Right lobe of liver (tissue), 6 donors: ENCODE measurements at regions not wholly inside any gene's neighbourhood (a gene's known extent, or its start where the extent isn't known, plus 50 kb on each side); places are given as distances from the start of the nearest gene placed in this dataset.

Source experiments
- ATAC-seq, 4 donors: fragments of 200-7000 bp; cut with Tn5 transposase; one replicate each; pipeline ENCODE4 v1.9.1; 2020; ENCODE audit warnings: mild to moderate bottlenecking in 4 of 4, moderate library complexity in 4 of 4
- DNase-seq, 3 donors: peaks; one replicate each; pipeline ENCODE4 v3.0.0-alpha.2; 2020
- H3K27ac ChIP-seq, 3 donors: fragments of 200-600 bp; one replicate each; pipeline ENCODE4 v1.8.0; 2022
- H3K27me3 ChIP-seq, 2 donors: fragments of 200-600 bp; one replicate each; pipeline ENCODE4 v1.8.0; 2022
- H3K36me3 ChIP-seq, 4 donors: fragments of 200-600 bp; sonication (generic) in 1 of 4; one replicate each; pipeline versions ENCODE4 v1.5.1 to v1.8.0; 2017 to 2022; ENCODE audit warnings: control low read depth in 1 of 4
- H3K4me1 ChIP-seq, 4 donors: fragments of 200-600 bp; sonication (generic) in 1 of 4; one replicate each; pipeline versions ENCODE4 v1.5.1 to v1.8.0; 2017 to 2022; ENCODE audit warnings: control low read depth in 1 of 4
- H3K4me3 ChIP-seq, 3 donors: fragments of 200-600 bp; one replicate each; pipeline ENCODE4 v1.8.0; 2022
- H3K9me3 ChIP-seq, 4 donors: fragments of 200-600 bp; sonication (generic) in 1 of 4; one replicate each; pipeline versions ENCODE4 v1.5.1 to v1.8.0; 2017 to 2022; ENCODE audit warnings: control low read depth in 1 of 4
- POLR2A ChIP-seq: fragments of 450-650 bp; IDR thresholded peaks from one replicate; pipeline ENCODE4 v1.6.1; 2017; ENCODE audit warnings: antibody characterized with exemption, mild to moderate bottlenecking
- WGBS: methylation state at CpG from one replicate; pipeline ENCODE4 v1.1.6; 2018; ENCODE audit warnings: low coverage, low lambda C conversion rate; ENCODE audit not compliant: insufficient coverage; ENCODE audit errors: missing lambda C conversion rate; 5-methylcytosine and 5-hydroxymethylcytosine counted together
- intact Hi-C, 2 donors: fragments of 100-400 bp; cut with DNase I; formaldehyde crosslinking; loops; one replicate each; pipeline versions ENCODE4 v1.11.2 to v1.14.1; 2022
- TF ChIP-seq, protein P1 (sequence below), 4 donors: fragments of 200-600 bp in 3 of 4; fragments of 450-650 bp in 1 of 4; IDR thresholded peaks; one replicate each; pipeline versions ENCODE4 v1.5.1 to v1.8.0; 2016 to 2022; ENCODE audit warnings: antibody characterized with exemption in 4 of 4, mild to moderate bottlenecking in 2 of 4
- donor health status: DM: no; HTN: yes; CAD: no.
- donor health status: DM: no; HTN: no; CAD: no.
- donor health status: DM: no; HTN: no; CAD: no.
- donor health status: DM: no; HTN: yes; CAD: no.
- donor health status: DM: no; HTN: yes; CAD: no.

DNA sequence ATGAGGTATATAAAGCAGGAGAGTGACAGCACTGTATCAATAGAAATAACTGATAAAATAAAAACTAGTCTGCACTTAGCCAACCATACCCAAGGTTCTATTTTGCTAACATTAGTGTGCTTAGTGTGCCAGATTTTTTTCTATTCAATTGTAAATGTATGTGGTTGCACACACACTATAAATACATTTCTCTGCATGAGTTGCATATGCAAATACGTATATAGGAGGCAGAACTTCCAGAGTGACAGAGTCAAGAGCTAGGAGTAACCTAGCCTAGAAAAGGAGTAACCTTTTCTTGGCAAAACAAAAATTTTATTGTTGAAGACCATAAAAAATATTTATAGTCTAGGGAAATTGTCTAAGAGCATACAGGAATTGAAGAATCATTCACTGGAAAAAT is 461.6 kb downstream of the GABRG2 start:
- no peak overlapping the region for H3K27ac ChIP-seq
- WGBS: 20% methylated on average over 1 of the region's 1 CpG
- intact Hi-C loops: no loop called here
- no peaks in the 10 kb centered on the region for H3K36me3 ChIP-seq
- H3K27me3 ChIP-seq: no peaks in the 10 kb centered on the region
- no peak overlapping the region for H3K4me3 ChIP-seq
- TF ChIP-seq, protein P1, sequence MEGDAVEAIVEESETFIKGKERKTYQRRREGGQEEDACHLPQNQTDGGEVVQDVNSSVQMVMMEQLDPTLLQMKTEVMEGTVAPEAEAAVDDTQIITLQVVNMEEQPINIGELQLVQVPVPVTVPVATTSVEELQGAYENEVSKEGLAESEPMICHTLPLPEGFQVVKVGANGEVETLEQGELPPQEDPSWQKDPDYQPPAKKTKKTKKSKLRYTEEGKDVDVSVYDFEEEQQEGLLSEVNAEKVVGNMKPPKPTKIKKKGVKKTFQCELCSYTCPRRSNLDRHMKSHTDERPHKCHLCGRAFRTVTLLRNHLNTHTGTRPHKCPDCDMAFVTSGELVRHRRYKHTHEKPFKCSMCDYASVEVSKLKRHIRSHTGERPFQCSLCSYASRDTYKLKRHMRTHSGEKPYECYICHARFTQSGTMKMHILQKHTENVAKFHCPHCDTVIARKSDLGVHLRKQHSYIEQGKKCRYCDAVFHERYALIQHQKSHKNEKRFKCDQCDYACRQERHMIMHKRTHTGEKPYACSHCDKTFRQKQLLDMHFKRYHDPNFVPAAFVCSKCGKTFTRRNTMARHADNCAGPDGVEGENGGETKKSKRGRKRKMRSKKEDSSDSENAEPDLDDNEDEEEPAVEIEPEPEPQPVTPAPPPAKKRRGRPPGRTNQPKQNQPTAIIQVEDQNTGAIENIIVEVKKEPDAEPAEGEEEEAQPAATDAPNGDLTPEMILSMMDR (IDR thresholded peaks at IDR 0.05): no peak
- no peak for TF ChIP-seq POLR2A
- no peaks in the 10 kb centered on the region for H3K9me3 ChIP-seq
- DNase-seq (no peak), ATAC-seq (no peak)
- H3K4me1 ChIP-seq: no peaks in the 10 kb centered on the region

DNA sequence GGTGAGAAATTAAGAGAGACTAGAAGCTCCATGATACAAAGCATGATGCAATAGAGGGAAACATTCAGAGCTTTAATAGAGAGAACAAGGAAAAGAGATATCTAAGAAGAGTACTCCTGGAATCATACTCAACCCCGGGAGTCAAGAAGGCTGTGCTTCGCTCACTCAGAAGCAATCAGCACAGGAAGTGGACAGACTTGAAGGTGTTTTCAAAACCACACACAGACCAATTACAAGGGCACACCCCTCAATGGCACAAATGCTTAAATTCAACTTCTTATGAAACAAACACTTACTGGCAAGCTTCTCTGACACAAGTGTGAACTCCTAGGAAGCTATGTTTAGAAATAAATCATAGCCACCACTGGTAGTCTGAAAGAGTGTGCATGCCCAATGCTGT is 462.3 kb downstream of the GABRG2 start:
- H3K4me1 ChIP-seq: no peaks in the 10 kb centered on the region
- intact Hi-C loops: no loop called here
- WGBS: 100% methylated on average over 1 of the region's 2 CpGs
- TF ChIP-seq, protein P1 (IDR thresholded peaks at IDR 0.05): no peak
- no peak for TF ChIP-seq POLR2A
- no peak for DNase-seq
- no peak overlapping the region for H3K27ac ChIP-seq
- H3K27me3 ChIP-seq: no peaks in the 10 kb centered on the region
- no peaks in the 10 kb centered on the region for H3K9me3 ChIP-seq
- no peaks in the 10 kb centered on the region for H3K36me3 ChIP-seq
- H3K4me3 ChIP-seq: no peak overlapping the region
- no peak for ATAC-seq

DNA sequence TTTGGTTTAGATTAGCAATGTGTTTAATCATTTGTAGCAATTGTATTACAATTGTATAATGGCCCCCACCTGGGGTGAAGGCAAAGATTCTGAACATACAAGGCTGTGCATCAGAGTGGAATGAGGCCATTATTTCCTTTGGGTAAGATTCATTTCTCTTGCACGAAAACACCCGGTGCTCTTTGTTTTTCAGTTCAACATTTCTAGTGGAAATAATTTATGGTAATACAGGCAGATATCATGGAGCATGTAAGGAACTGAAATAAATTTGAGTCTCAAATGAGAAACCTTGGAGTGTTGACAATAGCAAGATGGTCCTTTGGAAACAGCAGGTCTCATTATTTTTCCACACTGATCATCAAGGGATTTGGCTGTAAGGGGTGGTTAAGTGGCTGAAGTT is 475.9 kb downstream of the GABRG2 start:
- ATAC-seq (no peak), DNase-seq (no peak)
- no peak overlapping the region for H3K4me3 ChIP-seq
- 81% methylated on average over 2 of the region's 2 CpGs for WGBS
- no peak overlapping the region for H3K27ac ChIP-seq
- no peaks in the 10 kb centered on the region for H3K36me3 ChIP-seq
- no peaks in the 10 kb centered on the region for H3K27me3 ChIP-seq
- TF ChIP-seq, protein P1 (IDR thresholded peaks at IDR 0.05): no peak
- TF ChIP-seq POLR2A: no peak
- intact Hi-C loops: no loop called here
- no peaks in the 10 kb centered on the region for H3K4me1 ChIP-seq
- no peaks in the 10 kb centered on the region for H3K9me3 ChIP-seq

DNA sequence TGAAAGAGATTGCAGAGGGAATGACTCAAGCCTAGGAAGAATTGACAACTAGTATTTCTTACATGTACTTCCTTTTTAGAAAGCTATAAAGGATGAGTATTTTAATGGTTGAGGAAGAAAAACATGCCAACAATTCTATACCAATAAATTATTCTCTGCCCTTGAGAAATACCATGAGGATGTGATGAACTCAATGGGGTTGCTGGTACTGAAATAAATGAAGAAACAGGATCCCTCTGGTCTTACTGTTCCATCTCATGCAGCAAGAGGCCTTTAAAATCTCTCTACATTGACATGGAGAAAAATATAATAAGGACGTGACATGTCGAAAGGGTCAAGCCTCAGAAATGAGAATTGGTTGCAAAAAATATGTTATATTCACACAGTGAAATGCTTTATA is 477.3 kb downstream of the GABRG2 start:
- Histone ChIP-seq H3K4me3 (no peak overlapping the region), H3K4me1 (no peaks in the 10 kb centered on the region), H3K27ac (no peak overlapping the region), H3K9me3 (no peaks in the 10 kb centered on the region), H3K27me3 (no peaks in the 10 kb centered on the region), H3K36me3 (no peaks in the 10 kb centered on the region)
- TF ChIP-seq, protein P1 (IDR thresholded peaks at IDR 0.05): no peak
- no peak for TF ChIP-seq POLR2A
- no peak for DNase-seq
- intact Hi-C loops: no loop called here
- WGBS: 81% methylated on average over 2 of the region's 2 CpGs
- ATAC-seq: no peak

DNA sequence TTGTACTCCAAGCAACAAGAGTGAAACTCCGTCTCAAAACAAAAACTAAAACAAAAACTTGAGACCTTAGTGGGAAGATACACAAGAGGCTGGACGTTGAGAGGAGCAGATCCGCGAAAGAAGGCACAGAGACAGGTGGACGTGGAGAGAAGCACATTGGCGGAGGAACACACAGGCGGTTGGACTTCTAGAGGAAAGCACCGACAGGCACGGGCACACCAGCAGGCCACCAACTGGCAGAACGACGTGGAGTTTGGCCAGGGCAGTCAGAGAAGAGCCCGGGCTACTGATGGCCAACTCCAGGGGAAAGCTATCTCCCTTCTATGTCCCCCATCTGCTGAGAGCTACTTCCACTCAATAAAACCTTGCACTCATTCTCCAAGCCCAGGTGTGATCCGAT is 482.7 kb downstream of the GABRG2 start:
- intact Hi-C loops: no loop called here
- Histone ChIP-seq H3K4me3 (no peak overlapping the region), H3K27me3 (no peaks in the 10 kb centered on the region), H3K36me3 (no peaks in the 10 kb centered on the region), H3K9me3 (no peaks in the 10 kb centered on the region), H3K4me1 (no peaks in the 10 kb centered on the region), H3K27ac (no peak overlapping the region)
- ATAC-seq (no peak), DNase-seq (no peak)
- TF ChIP-seq, protein P1 (IDR thresholded peaks at IDR 0.05): no peak
- no peak for TF ChIP-seq POLR2A
- 84% methylated on average over 8 of the region's 13 CpGs for WGBS
